ENCODE measurements at regions not wholly inside any gene's neighbourhood (a gene's known extent, or its start where the extent isn't known, plus 50 kb on each side); places are given as distances from the start of the nearest gene placed in this dataset.

- no peaks in the 10 kb centered on the region for H3K36me3 Mint-ChIP-seq (ENCODE audit: low read depth)
- no peak for TF ChIP-seq CTCF (IDR thresholded peaks at IDR 0.05)
- no peak overlapping the region for H3K4me3 Mint-ChIP-seq
- no peaks in the 10 kb centered on the region for H3K27me3 Mint-ChIP-seq
- H3K4me1 Mint-ChIP-seq: no peaks in the 10 kb centered on the region
- ChIA-PET CTCF (no interaction called here), POLR2A (no interaction called here)
- DNase-seq (no peak), ATAC-seq (ENCODE audit: low read depth) (no peak)
- intact Hi-C loops (cut with micrococcal nuclease): loop anchor here (10.0 kb wide), 1 partner anchor 1756 kb away; no protein-coding TSS in a partner anchor
- H3K9me3 Mint-ChIP-seq: no peaks in the 10 kb centered on the region
- H3K27ac Mint-ChIP-seq: no peak overlapping the region
Observed at GRCh38 chrX:118250445-118250844, 95.5 kb upstream of the WDR44 start.

GRCh38 chrX:118251271-118251670 lies 94.6 kb upstream of the WDR44 start:
- H3K27ac Mint-ChIP-seq: no peak overlapping the region
- no peak overlapping the region for H3K4me3 Mint-ChIP-seq
- H3K4me1 Mint-ChIP-seq: no peaks in the 10 kb centered on the region
- intact Hi-C loops (cut with micrococcal nuclease): loop anchor here (10.0 kb wide), 1 partner anchor 1756 kb away; no protein-coding TSS in a partner anchor
- H3K36me3 Mint-ChIP-seq (ENCODE audit: low read depth): no peaks in the 10 kb centered on the region
- DNase-seq (no peak), ATAC-seq (ENCODE audit: low read depth) (no peak)
- TF ChIP-seq CTCF (IDR thresholded peaks at IDR 0.05): no peak
- H3K27me3 Mint-ChIP-seq: no peaks in the 10 kb centered on the region
- CTCF ChIA-PET: no interaction called here
- POLR2A ChIA-PET: no interaction called here
- H3K9me3 Mint-ChIP-seq: no peaks in the 10 kb centered on the region

- no peak overlapping the region for H3K4me3 Mint-ChIP-seq
- H3K36me3 Mint-ChIP-seq (ENCODE audit: low read depth): no peaks in the 10 kb centered on the region
- H3K27ac Mint-ChIP-seq: no peak overlapping the region
- intact Hi-C loops (cut with micrococcal nuclease): loop anchor here (10.0 kb wide), 1 partner anchor 1758 kb away; no protein-coding TSS in a partner anchor
- CTCF ChIA-PET: no interaction called here
- TF ChIP-seq CTCF (IDR thresholded peaks at IDR 0.05): no peak
- no peak for ATAC-seq (ENCODE audit: low read depth)
- no peaks in the 10 kb centered on the region for H3K9me3 Mint-ChIP-seq
- no peak for DNase-seq
- H3K27me3 Mint-ChIP-seq: peaks cover 1% of the 10 kb centered on the region
- no peaks in the 10 kb centered on the region for H3K4me1 Mint-ChIP-seq
- POLR2A ChIA-PET: no interaction called here
Observed at GRCh38 chrX:118252967-118253366, 92.9 kb upstream of the WDR44 start.

GRCh38 chrX:118254611-118255010 lies 91.3 kb upstream of the WDR44 start:
- DNase-seq: no peak

GRCh38 chrX:118255921-118256320 lies 90.0 kb upstream of the WDR44 start:
- Mint-ChIP-seq H3K9me3 (no peaks in the 10 kb centered on the region), H3K4me1 (no peaks in the 10 kb centered on the region), H3K27me3 (peaks cover 1% of the 10 kb centered on the region), H3K36me3 (ENCODE audit: low read depth) (no peaks in the 10 kb centered on the region), H3K4me3 (no peak overlapping the region), H3K27ac (no peak overlapping the region)
- DNase-seq: no peak
- no peak for TF ChIP-seq CTCF (IDR thresholded peaks at IDR 0.05)
- ChIA-PET CTCF (no interaction called here), POLR2A (no interaction called here)
- ATAC-seq (ENCODE audit: low read depth): no peak
- intact Hi-C loops (cut with micrococcal nuclease): loop anchor here (10.0 kb wide), 1 partner anchor 1761 kb away; no protein-coding TSS in a partner anchor

More at GRCh38 chrX:118254611-118255010, 91.3 kb upstream of the WDR44 start:
- Mint-ChIP-seq H3K4me1 (no peaks in the 10 kb centered on the region), H3K4me3 (no peak overlapping the region), H3K27me3 (peaks cover 1% of the 10 kb centered on the region), H3K9me3 (no peaks in the 10 kb centered on the region), H3K27ac (no peak overlapping the region), H3K36me3 (ENCODE audit: low read depth) (no peaks in the 10 kb centered on the region)
- no peak for ATAC-seq (ENCODE audit: low read depth)
- CTCF ChIA-PET: no interaction called here
- intact Hi-C loops (cut with micrococcal nuclease): loop anchor here (10.0 kb wide), 1 partner anchor 1760 kb away; no protein-coding TSS in a partner anchor
- TF ChIP-seq CTCF (IDR thresholded peaks at IDR 0.05): no peak
- POLR2A ChIA-PET: no interaction called here

All from activated B cell treated with CpG ODN at 0.5 μM for 24 hours (primary cell).